CD4-positive, alpha-beta T cell treated with Interleukin-4 for 1 hour (primary cell): ENCODE measurements at regions not wholly inside any gene's neighbourhood (a gene's known extent, or its start where the extent isn't known, plus 50 kb on each side); places are given as distances from the start of the nearest gene placed in this dataset.

Experiments
- DNase-seq, 2 donors: peaks; one replicate each; pipeline ENCODE4 v3.0.0-alpha.2; 2020 to 2022

DNA sequence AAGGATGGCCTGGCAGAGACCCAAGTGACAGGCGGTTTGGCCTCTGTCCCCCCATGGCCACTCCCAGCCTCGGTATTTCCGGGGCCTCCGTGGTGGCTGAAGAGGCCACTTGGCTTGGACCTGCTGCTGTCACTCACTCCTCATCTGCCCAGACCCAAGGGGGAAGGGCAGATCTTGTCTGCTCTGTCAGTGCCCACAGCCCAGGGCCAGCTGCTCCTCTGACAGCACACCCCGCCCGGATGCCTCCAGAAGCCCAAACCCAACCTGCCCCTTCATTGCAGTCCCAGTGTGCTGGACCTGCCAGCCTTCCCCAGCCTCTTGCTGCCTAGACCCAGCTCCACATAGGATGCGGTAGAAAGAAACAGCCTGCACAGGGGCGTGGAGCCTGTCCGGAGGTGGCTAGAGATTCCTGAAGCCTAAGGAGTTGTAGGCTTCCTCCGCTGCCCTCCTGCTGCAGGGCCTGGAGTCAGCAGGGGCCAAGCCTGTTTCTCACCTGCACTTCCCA, 52.0 kb downstream of the MAGEF1 start:
- DNase-seq = no peak

DNA sequence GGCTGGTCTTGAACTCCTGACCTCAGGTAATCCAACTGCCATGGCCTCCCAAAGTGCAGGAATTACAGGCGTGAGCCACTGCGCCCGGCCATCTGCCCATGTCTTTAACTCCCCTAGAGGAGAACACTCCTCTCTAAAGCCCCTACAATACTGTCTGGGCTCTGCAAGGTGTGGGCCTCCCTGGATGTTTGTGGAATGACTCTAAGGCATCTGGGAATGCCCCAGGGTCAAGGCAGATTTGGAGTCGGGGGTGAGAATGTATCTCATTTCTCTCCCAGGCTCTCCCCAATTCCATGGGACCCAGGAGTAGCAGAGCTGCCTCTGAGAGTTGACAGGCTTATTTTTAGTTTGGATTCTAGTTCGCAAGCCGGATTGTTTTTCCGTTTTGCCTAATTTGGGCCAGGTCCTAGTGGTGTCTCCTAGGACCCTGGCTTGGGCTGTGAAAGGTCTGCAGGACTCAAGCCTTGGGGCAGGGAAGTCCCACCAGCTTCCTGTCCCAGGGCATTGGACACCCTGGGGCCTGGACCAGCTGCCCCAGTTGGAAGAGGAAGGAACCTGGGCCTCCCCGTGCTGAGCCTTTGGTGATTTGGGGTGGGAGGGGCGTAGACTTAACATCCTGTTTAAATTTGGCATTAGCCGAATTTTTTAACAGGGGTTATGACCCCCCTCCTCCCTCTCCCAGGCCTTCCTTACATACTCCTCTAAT, 53.5 kb downstream of the MAGEF1 start:
- no peak for DNase-seq

DNA sequence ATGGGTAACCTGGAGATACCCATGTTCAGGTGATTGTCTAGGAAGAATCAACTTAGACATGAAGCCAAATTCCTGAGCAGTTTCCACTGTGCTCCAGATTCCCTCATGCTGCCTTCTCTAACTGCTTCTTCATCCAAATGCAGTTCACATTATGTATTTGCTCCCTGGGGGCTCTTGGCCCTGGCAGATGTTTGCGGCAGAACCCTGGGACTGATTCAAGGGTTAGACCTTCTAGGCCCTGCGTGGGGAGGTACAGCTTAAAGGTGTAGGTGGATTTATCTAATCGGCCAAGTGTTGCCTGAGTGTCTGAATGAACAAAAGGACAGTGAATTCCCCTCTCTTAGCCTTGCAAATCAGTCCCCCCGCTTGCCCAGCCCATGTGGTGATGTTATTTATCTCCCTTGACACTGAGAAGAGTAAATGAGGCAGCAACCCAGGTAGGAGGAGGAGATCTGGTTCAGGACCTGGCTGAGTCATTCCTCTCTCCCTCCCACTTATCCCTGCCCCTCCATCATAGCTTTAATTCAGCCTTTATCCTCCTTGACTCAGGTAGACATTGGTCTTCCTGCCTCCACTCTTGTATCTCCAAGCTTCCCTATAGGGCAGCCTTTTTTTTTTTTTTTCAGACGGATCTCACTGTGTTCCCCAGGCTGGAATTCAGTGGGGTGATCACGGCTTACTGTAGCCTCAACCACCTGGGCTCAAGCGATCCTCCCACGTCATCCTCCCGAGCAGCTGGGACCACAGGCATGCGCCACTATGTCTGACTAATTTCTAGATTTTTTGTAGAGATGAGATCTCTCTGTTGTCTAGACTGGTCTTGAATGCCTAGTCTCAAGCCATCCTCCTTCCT, 54.8 kb downstream of the MAGEF1 start:
- no peak for DNase-seq

DNA sequence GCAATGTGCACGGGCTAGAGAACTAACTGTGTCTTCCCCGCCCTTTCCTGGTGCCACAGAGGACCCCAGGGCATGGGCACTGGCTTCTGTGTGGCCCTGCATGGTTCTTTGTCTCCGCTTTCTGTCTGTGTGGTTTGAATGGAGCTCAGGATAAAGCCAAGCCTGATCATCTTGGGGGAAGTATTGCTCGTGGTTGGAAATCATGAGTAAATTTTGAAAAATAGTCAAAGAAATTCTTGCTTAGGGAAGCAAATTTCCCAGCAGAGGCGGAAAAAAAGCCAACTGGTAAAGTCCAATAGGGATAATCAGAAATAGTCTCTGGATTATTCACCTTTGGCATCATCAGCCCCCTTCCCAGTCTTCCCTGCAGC, 55.4 kb downstream of the MAGEF1 start:
- DNase-seq = no peak

DNA sequence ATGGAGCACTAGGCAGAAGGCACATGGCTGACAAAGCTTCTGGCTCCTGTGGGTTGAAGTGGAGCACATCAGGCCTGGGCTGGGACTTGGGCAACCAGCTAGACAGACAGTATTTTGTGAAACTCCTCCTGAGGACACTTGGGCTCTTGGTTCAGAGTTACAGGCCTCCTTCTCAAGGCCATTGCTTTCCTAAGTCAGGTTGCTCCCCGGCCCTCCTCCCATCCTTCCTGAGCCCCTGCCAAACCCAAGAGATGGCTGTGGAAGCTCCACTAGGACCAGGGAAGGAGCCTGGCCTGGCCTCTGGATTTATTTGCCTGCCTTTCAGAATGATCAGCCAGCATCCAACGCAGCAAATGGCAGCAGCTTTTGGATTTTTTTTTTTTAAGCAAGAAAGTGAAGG, 56.3 kb downstream of the MAGEF1 start:
- no peak for DNase-seq

DNA sequence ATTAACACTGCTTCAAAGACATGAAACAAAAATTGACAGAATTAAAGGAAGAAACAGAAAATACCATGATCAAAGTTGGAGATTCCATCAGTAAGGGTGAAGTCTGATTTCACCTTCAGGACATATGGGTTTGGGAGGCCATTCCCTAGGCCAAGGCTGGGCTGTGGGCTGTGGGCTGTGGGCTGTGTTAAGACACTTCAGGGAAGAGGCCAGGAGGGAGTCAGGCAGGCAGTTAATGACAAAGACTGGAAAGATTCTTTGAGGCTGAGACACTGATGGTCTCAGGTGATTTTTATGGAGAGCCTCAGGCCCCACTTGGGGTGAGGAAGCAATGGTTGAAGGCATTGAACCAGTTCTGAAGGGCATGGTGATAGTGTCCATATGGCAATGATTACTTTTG, 57.5 kb downstream of the MAGEF1 start:
- DNase-seq = no peak

DNA sequence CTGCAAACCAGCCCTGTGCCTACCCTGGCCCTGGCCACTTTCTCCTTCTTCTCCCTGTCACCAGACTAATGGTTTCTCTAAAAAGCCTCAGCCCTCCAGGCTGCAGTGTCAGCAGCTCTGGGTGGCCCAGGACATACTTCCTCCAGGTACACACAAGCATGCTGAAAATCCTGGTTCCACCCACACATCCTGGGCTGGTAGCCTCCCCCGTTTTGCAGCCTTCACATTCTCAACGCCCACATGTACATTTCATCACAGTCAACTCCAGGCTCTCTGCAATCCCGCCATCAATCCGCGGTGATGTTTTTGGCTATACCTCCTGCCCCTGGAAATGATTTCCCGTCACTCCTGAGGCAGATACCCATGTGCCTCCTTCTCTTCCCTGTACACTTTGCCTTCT, 59.4 kb downstream of the MAGEF1 start:
- no peak for DNase-seq

DNA sequence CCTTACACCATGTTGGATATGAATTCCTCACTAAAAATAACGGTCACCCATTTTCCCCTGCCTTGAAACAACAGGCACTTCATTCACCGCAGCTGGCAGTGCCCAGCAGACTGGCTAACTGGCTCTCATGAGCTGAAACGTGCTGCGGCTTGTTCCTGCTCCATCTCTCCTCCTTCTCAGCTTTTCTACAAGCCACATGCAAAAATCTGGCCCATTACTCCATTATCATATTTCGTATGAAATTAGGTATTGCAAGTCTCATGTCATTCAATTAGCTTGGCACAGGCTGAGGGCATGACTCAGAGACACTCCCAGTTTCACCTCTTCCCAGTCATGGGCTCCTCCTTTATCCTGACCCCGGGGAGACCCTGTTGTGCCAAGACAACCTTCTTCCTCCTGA, 60.0 kb downstream of the MAGEF1 start:
- no peak for DNase-seq

DNA sequence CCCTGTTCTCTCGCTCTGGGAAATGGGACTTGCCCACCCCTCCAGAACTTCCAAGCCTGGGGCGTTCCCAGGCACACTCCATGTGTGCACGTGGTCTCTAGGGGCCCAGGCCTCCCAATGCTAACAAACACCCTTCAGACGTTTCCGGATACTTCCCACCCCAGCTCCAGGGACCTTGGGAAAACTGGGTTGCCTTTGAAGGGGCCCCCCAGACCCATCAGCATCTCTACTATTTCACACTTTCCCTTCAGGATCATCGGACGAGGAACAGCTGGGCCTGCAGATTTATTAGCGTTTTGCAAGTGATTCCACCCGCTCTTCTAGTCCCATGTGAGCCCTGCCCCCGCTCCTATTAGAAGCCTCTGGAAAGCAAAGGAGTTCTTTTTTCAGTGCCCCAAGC, 63.2 kb downstream of the MAGEF1 start:
- DNase-seq = no peak

DNA sequence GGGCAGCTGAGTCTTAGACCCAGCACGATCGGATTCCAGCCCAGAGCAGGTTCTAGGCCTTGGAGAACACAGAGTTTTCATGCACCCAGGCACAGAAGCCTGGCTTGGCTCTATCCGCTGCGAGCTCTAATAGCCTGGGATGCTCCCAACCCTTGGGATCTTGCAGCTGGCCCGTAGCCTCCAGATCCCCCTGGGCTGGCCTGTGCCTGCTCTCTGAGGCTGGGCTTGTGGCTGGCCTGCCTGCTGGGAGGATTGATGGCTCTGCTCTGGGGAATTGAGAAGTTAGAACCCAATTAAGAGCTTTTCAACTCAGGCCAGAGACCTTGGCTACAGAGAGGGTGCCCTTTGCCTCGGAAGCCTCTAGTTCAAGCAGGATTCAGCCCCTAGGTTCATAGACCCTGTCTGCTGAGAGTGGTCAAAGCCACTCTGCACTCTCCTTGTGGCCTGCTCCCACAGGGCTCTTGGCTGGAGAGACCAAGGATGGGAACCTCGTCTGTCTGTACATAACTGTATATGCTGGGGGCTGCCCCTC, 64.4 kb downstream of the MAGEF1 start:
- DNase-seq = no peak

DNA sequence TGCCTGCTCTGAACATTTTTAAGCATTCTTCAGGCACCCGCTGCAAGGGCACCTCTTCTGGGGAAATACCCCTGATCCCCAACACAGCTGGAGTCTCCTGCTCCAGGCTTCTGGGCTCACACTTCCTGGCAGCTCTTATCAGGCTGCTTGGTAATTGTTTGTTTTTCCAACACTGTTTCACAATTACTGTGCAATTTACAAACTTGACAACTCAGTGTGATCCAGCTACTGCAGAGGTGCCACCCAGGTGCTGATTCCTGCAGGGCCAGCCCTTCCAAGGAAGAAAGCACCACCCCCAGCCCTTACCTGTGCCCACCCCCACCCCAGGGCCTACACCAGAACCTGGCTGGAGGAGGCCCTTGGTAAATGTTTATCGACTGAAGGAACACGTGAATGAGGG, 66.5 kb downstream of the MAGEF1 start:
- no peak for DNase-seq

DNA sequence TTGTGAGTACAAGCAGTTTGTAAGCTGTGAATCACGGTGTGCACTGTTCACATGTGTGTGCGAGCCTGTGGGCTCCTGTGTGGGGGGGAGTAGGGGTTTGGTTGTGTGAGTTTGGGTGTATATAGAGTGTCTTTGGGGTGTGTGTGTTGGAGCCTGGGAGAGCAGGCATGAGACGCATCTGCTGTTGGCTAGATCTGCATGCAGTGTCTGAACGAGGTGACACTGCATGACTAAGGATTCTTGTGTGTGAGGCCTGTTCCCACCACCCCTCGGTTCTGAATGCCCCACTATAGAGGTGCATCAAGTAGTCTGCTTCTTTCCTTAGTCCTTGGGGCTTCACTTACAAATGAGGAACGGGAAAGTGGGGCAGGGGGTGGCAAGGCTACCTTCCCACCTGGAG, 68.4 kb downstream of the MAGEF1 start:
- no peak for DNase-seq

DNA sequence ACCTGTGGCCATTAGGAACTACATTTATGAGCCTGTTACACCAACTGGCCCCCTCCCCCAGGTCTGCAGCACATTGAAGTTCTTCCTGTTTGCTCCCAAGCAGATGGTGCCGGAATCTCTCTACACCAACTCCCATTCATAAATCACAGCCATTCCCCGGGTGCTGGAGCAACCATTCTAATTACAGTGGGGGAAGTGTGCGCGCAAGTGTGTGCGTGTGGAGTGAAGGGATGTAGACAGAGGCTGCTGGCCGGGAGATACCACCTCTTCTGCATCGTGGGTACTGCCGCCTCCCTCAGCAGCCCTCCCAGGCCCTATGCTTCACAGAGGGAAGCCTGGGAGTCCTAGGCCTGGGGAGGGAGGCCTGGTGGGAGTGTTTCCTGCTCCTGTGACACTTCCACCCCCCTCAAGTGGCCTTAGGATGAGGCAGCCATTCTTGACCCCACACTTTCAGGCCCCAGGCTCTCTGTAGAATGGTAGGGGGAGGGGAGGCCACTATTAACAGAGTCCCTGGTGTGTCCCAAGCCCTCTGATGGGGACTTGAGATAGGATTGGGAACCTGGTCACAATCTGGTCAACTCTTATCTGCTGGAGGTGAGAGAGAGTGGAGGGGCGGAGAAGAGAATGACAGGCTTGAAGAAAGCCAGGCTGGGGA, 69.1 kb downstream of the MAGEF1 start:
- DNase-seq = no peak

DNA sequence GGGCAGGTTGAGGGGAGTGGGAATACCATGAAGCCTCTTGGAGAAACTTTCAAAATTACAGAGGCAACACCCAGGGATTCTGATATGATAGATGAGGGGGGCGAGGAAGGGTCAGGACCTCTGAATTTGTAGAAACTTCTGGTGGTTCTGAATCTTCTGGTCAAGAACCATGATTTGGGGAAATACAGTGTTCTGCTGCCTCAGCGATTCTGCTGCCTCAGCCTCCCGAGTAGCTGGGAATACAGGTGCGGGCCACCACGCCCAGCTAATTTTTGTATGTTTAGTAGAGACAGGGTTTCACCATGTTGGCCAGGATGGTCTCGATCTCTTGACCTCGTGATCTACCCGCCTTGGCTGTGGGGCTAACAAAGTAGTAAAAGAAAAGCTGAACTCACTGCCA, 70.4 kb downstream of the MAGEF1 start:
- no peak for DNase-seq

DNA sequence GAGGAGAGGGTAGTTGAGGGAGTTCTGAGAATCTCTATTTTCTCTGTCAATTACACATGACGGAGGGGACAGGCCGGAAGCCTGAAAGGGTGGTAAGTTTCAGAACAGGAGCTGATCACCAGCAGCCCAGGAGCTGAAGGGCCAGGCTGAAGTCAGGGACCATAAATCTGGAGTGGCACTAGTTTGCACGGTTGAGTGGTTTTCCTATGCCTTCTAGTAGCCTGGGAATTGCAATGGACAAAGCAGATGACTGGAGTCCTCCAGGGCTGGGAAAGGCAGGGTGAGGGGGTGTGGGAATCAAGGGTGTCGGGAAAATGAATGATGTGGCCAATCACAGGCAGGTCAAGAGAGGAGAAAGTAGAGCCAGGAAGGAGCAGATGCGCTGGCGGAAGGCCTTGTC, 72.5 kb downstream of the MAGEF1 start:
- no peak for DNase-seq

DNA sequence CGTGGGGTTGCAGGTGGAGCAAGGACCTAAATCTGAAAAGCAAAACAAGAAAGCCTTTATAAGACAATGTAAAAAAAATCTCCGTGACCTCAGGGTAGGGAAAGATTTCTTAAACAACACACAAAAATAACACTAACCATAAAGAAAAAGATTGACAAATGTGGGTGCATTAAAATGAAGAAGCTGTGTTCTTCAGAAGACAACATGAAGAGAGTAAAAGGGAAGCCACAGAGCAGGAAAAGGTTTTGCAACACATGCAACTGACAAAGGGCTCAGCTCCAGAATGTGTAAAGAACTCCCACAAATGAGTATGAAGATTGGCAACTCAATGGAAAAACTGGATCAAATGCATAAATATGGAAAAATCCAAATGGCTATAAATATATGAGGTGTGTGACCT, 74.2 kb downstream of the MAGEF1 start:
- DNase-seq = peak in 1 of 2 donors; percentile 8

DNA sequence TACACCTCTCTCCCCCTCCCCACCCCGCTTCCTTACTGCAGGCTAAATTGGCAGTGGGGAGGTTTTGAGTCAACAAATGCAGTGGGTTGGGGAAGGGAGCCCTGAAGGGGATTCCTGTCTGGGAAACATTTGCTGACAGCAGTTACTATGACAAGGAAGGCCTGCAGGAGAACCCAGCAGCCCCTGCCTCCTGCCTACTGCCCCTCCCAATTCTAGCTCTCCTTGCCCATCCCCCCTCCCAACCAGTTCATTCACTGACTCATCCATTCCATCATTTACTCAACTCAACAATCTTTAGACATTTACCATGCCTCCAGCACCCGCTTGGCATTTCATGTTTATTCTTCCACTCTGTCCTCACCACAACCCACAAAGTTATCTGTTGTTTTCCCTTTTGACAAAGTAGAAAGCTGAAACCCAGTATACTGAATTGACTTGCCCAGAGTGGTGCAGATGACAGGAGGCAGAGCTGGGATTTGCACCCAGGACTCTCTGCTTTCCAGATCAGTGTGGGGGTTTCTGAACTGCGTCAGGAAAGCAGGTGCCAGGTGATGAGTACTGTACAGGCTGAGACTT, 75.0 kb downstream of the MAGEF1 start:
- no peak for DNase-seq

DNA sequence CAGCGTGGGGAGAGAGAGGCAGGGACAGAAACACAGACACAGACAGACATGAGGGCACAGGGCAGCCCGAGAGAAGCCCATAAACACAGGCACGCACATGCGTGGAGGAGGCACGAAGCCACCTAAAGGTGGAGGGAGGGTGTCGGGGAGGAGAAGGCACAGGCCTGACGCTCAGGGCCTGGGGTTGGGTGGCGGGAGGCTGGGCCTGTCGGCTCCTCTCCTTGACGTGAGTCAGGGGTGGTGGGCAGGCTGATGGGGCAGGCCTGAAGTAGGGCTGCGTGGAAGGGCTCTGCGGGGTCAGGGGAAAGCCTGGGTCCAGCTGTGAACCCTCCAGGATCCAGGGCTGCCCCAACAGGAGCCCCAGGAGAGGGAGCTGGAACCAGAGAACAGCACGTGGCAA, 74.2 kb downstream of the EPHB3 start:
- no peak for DNase-seq

DNA sequence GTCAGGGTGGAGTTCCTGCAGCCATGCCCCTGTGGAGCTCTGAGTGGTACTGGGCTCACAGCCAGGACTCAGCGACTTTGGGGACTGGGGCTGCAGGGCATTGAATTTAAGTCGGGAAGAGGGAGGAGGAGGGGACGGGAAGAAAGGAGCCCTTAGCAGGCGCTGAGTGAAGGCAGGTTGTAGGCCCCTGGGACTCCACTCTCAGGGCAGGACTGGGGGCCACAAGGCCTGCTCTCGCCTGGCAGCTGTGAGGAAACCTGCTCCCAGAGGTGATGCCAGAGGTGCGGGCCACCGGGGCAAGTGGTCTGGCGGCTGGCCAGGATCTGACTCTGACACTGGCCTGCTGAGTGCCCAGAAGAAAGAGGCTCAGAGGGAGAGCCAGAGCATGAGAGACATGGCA, 73.5 kb downstream of the EPHB3 start:
- no peak for DNase-seq

DNA sequence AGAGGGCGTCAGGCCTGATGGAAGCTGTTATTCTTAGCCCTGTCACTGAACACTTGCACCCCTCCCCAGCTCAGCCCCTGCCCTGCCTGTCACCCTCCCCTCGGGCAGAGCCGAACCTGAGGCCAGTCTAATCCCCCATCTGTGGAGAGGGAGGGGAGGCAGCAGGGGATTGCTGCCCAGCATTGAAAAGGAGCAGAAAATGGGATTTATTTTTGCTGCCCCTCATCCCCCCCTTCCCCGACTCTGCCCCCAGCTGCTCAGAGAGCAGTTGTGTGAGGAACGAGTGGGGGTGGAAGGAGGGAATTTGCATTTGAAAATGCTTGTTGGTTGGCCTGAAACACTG, 71.6 kb downstream of the EPHB3 start:
- no peak for DNase-seq

DNA sequence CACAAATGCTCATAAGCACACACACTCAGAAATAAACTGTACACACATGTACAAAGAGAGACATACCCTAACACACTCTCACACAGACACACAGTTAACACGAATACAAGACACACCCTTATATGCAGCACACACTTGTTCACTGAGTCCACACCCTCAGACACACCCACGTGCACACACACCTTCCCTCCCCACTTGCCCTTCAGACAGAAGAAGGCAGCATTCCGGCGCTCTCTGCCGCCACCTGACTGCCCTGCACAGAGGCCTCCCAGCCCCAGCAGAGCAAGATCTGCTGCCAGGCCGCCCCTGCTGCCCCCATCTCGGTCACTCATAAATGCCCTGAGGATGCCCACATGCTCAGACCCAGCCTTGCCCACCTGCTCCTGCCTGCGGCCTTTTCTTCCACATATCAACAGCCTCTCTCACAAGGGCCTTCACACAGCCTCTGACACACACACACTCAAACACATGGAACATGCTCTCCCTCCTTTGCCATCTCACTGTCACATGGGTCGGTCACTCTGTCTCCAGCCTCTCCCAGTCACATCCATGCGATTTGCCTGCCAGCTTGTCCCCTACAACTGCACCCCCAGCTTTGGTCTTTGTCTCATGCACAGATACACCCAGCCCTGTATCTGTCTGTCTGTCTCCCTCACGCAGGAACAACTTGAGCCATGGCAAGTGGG, 71.1 kb downstream of the EPHB3 start:
- no peak for DNase-seq
